HK-2 (cell line): ENCODE measurements at regions not wholly inside any gene's neighbourhood (a gene's known extent, or its start where the extent isn't known, plus 50 kb on each side); places are given as distances from the start of the nearest gene placed in this dataset.

Experiments used
- DNase-seq: peaks from one replicate; pipeline ENCODE4 v3.0.0-alpha.2; 2018; ENCODE audit not compliant: unreplicated experiment

- DNase-seq: no peak
Observed at GRCh38 chr7:11895337-11895736, 63.3 kb upstream of the THSD7A start.

- no peak for DNase-seq
Observed at GRCh38 chr7:11896663-11897062, 64.7 kb upstream of the THSD7A start.

- DNase-seq: no peak
Observed at GRCh38 chr7:11899247-11899646, 67.2 kb upstream of the THSD7A start.

GRCh38 chr7:11910253-11910652 is 78.3 kb upstream of the THSD7A start:
- no peak for DNase-seq

- DNase-seq: no peak
Observed at GRCh38 chr7:11911900-11912299, 79.9 kb upstream of the THSD7A start.

GRCh38 chr7:11914645-11915044 is 82.6 kb upstream of the THSD7A start:
- no peak for DNase-seq

GRCh38 chr7:11923376-11923930 is 91.5 kb upstream of the THSD7A start:
- DNase-seq: no peak

- DNase-seq: no peak
Observed at GRCh38 chr7:11931307-11931706, 99.3 kb upstream of the THSD7A start.

GRCh38 chr7:11934796-11935195 is 102.8 kb upstream of the THSD7A start:
- no peak for DNase-seq

- DNase-seq: no peak
Observed at GRCh38 chr7:11935905-11936304, 103.9 kb upstream of the THSD7A start.

- no peak for DNase-seq
Observed at GRCh38 chr7:11946794-11947193, 114.8 kb upstream of the THSD7A start.

GRCh38 chr7:11950281-11950680 is 118.3 kb upstream of the THSD7A start:
- DNase-seq: no peak

GRCh38 chr7:11950942-11951341 is 118.9 kb upstream of the THSD7A start:
- no peak for DNase-seq

GRCh38 chr7:11951909-11952308 is 119.9 kb upstream of the THSD7A start:
- DNase-seq: no peak

GRCh38 chr7:11952972-11953371 is 121.0 kb upstream of the THSD7A start:
- DNase-seq: no peak

- no peak for DNase-seq
Observed at GRCh38 chr7:11956991-11957390, 125.0 kb upstream of the THSD7A start.

GRCh38 chr7:11957956-11958355 is 126.0 kb upstream of the THSD7A start:
- DNase-seq: no peak

GRCh38 chr7:11959121-11959520 is 127.1 kb upstream of the THSD7A start:
- DNase-seq: no peak

- no peak for DNase-seq
Observed at GRCh38 chr7:11960621-11961020, 128.6 kb upstream of the THSD7A start.

- DNase-seq: no peak
Observed at GRCh38 chr7:11969643-11970042, 137.6 kb upstream of the THSD7A start.

GRCh38 chr7:11970132-11970531 is 138.1 kb upstream of the THSD7A start:
- no peak for DNase-seq

GRCh38 chr7:11985376-11985775 is 153.4 kb upstream of the THSD7A start:
- DNase-seq: no peak

GRCh38 chr7:11985971-11986370 is 154.0 kb upstream of the THSD7A start:
- DNase-seq: no peak

- no peak for DNase-seq
Observed at GRCh38 chr7:11988186-11988585, 156.2 kb upstream of the THSD7A start.

GRCh38 chr7:12002428-12002827 is 170.4 kb upstream of the THSD7A start:
- DNase-seq: no peak
